ENCODE measurements at regions not wholly inside any gene's neighbourhood (a gene's known extent, or its start where the extent isn't known, plus 50 kb on each side); places are given as distances from the start of the nearest gene placed in this dataset.
"Not testable (repeated sequence)": the region's sequence is repeated elsewhere in the genome, so short reads cannot be mapped to it uniquely, and the experiment has no call there.

GRCh38 chr9:13942695-13943094 lies 371.2 kb downstream of the NFIB start:
- intact Hi-C loops (cut with micrococcal nuclease) = no loop called here

- intact Hi-C loops (cut with micrococcal nuclease) = no loop called here
Observed at GRCh38 chr9:13942201-13942600, 371.7 kb downstream of the NFIB start.

- intact Hi-C loops (cut with micrococcal nuclease) = no loop called here
Observed at GRCh38 chr9:13941714-13942113, 372.2 kb downstream of the NFIB start.

GRCh38 chr9:13939701-13940490 lies 374.0 kb downstream of the NFIB start:
- intact Hi-C loops (cut with micrococcal nuclease) = no loop called here

GRCh38 chr9:13939134-13939533 lies 374.8 kb downstream of the NFIB start:
- intact Hi-C loops (cut with micrococcal nuclease) = no loop called here

- intact Hi-C loops (cut with micrococcal nuclease) = no loop called here
Observed at GRCh38 chr9:13934416-13934815, 379.5 kb downstream of the NFIB start.

GRCh38 chr9:13933268-13933656 lies 380.7 kb downstream of the NFIB start:
- intact Hi-C loops (cut with micrococcal nuclease) = no loop called here

GRCh38 chr9:13932528-13933267 lies 381.2 kb downstream of the NFIB start:
- intact Hi-C loops (cut with micrococcal nuclease) = no loop called here

GRCh38 chr9:13929013-13929412 lies 384.9 kb downstream of the NFIB start:
- intact Hi-C loops (cut with micrococcal nuclease) = no loop called here

- intact Hi-C loops (cut with micrococcal nuclease) = no loop called here
Observed at GRCh38 chr9:13923381-13923780, 390.6 kb downstream of the NFIB start.

- intact Hi-C loops (cut with micrococcal nuclease) = no loop called here
Observed at GRCh38 chr9:13920557-13920956, 393.4 kb downstream of the NFIB start.

- intact Hi-C loops (cut with micrococcal nuclease) = no loop called here
Observed at GRCh38 chr9:13919401-13919800, 394.5 kb downstream of the NFIB start.

GRCh38 chr9:13917534-13917933 lies 396.4 kb downstream of the NFIB start:
- intact Hi-C loops (cut with micrococcal nuclease) = no loop called here

GRCh38 chr9:13915591-13916301 lies 398.2 kb downstream of the NFIB start:
- intact Hi-C loops (cut with micrococcal nuclease) = no loop called here

GRCh38 chr9:13915131-13915530 lies 398.8 kb downstream of the NFIB start:
- intact Hi-C loops (cut with micrococcal nuclease) = no loop called here

- intact Hi-C loops (cut with micrococcal nuclease) = no loop called here
Observed at GRCh38 chr9:13911473-13911872, 402.5 kb downstream of the NFIB start.

GRCh38 chr9:13907842-13908241 lies 406.1 kb downstream of the NFIB start:
- intact Hi-C loops (cut with micrococcal nuclease) = not testable (repeated sequence)

GRCh38 chr9:13904746-13905145 lies 409.2 kb downstream of the NFIB start:
- intact Hi-C loops (cut with micrococcal nuclease) = no loop called here

- intact Hi-C loops (cut with micrococcal nuclease) = no loop called here
Observed at GRCh38 chr9:13904311-13904710, 409.6 kb downstream of the NFIB start.

- intact Hi-C loops (cut with micrococcal nuclease) = no loop called here
Observed at GRCh38 chr9:13902286-13903066, 411.5 kb downstream of the NFIB start.

- intact Hi-C loops (cut with micrococcal nuclease) = no loop called here
Observed at GRCh38 chr9:13901176-13901575, 412.8 kb downstream of the NFIB start.
